Muscle layer of colon (tissue), 2 donors: ENCODE measurements at regions not wholly inside any gene's neighbourhood (a gene's known extent, or its start where the extent isn't known, plus 50 kb on each side); places are given as distances from the start of the nearest gene placed in this dataset.
"Not testable (repeated sequence)": the region's sequence is repeated elsewhere in the genome, so short reads cannot be mapped to it uniquely, and the experiment has no call there.

Experiments
- H3K27ac ChIP-seq: one replicate; pipeline ENCODE4 v1.7.0; 2013; ENCODE audit warnings: low read depth, mild to moderate bottlenecking, low read length, moderate library complexity
- H3K27me3 ChIP-seq, 2 donors: one replicate each; pipeline ENCODE4 v1.7.0; 2013; ENCODE audit warnings: low read length in 2 of 2, mild to moderate bottlenecking in 2 of 2; ENCODE audit not compliant: insufficient read depth in 2 of 2, control insufficient read depth in 1 of 2
- H3K36me3 ChIP-seq: one replicate; pipeline ENCODE4 v1.7.0; 2013; ENCODE audit warnings: mild to moderate bottlenecking, low read length; ENCODE audit not compliant: insufficient read depth
- H3K4me1 ChIP-seq: one replicate; pipeline ENCODE4 v1.7.0; 2013; ENCODE audit warnings: mild to moderate bottlenecking, low read length; ENCODE audit not compliant: insufficient read depth
- H3K4me3 ChIP-seq, 2 donors: one replicate each; pipeline ENCODE4 v1.7.0; 2013; ENCODE audit warnings: low read length in 2 of 2, low read depth in 1 of 2, mild to moderate bottlenecking in 1 of 2, moderate library complexity in 1 of 2
- H3K9ac ChIP-seq: one replicate; pipeline ENCODE4 v1.7.0; 2013; ENCODE audit warnings: low read length
- H3K9me3 ChIP-seq: one replicate; pipeline ENCODE4 v1.7.0; 2013; ENCODE audit warnings: mild to moderate bottlenecking, low read length
- donor health status: abdominal sarcoma.
- donor health status: Adenocarcinoma of cecum.

DNA sequence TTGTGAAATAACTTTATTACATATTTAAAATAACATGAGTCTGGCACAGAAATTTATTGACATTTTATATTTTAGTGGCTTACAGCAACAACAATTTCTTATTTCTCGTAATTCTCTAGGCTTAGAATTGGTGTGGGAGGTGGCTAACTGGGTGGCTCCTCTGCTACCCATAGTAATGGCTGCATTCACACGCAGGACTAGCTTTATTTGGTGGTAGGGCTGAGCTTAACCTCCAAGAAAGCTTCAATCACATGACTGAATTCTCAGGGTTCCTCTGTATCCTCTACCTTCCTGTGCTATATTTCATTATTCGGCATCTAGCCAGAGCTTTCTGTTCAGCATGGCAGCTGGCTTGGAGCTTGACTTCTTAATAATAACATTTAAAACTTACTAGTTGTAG, 138.8 kb downstream of the ZWINT start:
- H3K36me3 ChIP-seq, result no peaks in the 10 kb centered on the region
- H3K9ac ChIP-seq, result no peak overlapping the region
- no peaks in the 10 kb centered on the region for H3K4me1 ChIP-seq
- H3K27ac ChIP-seq, result no peak overlapping the region
- no peak overlapping the region for H3K4me3 ChIP-seq
- no peaks in the 10 kb centered on the region for H3K27me3 ChIP-seq
- H3K9me3 ChIP-seq, result no peaks in the 10 kb centered on the region

- H3K27ac ChIP-seq, result no peak overlapping the region
- no peak overlapping the region for H3K9ac ChIP-seq
These were observed 148.1 kb downstream of the ZWINT start for GRCh38 chr10:56212951-56213350.

DNA sequence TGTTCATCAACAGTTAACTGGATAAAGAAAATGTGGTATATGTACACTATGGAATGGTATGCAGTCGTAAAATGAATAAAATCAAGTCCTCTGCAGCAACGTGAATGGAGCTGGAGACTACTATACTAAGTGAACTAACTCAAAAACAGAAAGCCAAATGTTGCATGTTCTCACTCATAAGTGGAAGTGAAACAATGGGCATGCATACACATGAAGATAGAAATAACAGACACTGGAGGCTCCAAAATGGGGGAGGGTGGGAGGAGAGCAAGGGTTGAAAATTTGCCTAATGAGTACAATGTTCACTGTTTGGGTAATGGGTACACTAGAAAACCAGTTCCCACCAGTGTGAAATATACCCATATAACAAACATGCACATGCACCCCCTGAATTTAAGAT, 179.5 kb downstream of the ZWINT start:
- Histone ChIP-seq H3K36me3 (no peaks in the 10 kb centered on the region), H3K9ac (no peak overlapping the region), H3K27ac (no peak overlapping the region)

More at GRCh38 chr10:56212951-56213350, 148.1 kb downstream of the ZWINT start:
- Histone ChIP-seq H3K36me3 (no peaks in the 10 kb centered on the region), H3K27me3 (no peaks in the 10 kb centered on the region), H3K4me1 (no peaks in the 10 kb centered on the region), H3K9me3 (no peaks in the 10 kb centered on the region), H3K4me3 (no peak overlapping the region)

DNA sequence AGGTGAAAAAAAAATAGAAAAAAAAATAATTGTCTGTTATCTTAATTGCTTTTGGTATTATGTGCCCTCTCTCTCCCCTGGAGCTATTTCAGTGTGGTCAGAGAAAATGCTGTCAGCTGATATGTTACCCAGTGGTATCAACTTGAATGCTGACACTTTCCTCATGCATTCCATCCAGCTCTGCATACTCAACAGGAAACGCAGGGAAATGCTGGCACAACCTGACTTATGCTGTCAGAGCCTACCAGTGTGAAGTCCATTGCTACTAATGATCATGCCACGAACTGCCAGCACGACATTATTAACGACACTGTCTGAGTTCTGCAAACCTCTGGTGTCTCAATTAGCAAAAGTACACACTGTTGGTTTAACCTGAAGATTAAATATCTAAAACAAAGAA, 182.8 kb downstream of the ZWINT start:
- Histone ChIP-seq H3K36me3 (no peaks in the 10 kb centered on the region), H3K4me1 (no peaks in the 10 kb centered on the region), H3K9ac (no peak overlapping the region), H3K27me3 (no peaks in the 10 kb centered on the region), H3K4me3 (no peak overlapping the region), H3K27ac (no peak overlapping the region), H3K9me3 (no peaks in the 10 kb centered on the region)

More for the DNA sequence above, 179.5 kb downstream of the ZWINT start:
- Histone ChIP-seq H3K27me3 (no peaks in the 10 kb centered on the region), H3K4me3 (no peak overlapping the region), H3K4me1 (no peaks in the 10 kb centered on the region), H3K9me3 (no peaks in the 10 kb centered on the region)

- not testable (repeated sequence) for H3K9me3 ChIP-seq
These were observed 206.0 kb downstream of the ZWINT start for GRCh38 chr10:56155091-56155513.

GRCh38 chr10:56146806-56147205, 214.3 kb downstream of the ZWINT start:
- H3K27ac ChIP-seq, result no peak overlapping the region
- H3K9me3 ChIP-seq, result no peaks in the 10 kb centered on the region

More at GRCh38 chr10:56155091-56155513, 206.0 kb downstream of the ZWINT start:
- not testable (repeated sequence) for H3K4me3 ChIP-seq, H3K4me1 ChIP-seq, H3K36me3 ChIP-seq, H3K27ac ChIP-seq, H3K27me3 ChIP-seq, H3K9ac ChIP-seq

DNA sequence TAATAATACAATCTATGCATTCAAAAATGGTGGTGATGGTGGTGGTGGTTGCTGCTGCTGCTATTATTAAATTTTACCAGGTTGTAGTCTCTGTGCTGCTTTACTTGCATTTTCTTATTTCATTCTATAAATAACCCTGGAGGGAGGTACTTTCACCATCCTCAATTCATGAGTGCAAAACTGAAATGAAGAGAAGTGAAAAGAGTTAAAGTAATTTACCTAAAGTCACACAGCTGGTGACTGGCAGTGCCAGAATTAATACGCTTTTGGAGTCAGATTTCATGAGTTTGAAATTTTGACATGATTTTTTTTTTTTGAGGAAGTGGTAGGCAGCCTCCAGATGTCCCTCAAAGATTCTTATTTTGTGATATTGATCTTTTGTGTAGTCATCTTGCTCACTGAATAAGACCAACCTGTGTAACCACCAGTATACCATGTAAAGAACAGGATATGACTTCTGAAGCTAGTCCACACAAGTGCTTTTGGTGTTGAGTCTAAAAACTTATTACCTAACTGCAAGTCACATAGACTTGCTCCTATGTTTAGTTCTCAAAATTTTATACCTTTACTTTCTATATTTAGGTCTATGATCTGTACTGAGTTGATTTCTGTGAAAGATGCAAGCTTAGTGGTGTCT, 218.8 kb downstream of the ZWINT start:
- H3K27ac ChIP-seq, result no peak overlapping the region
- H3K27me3 ChIP-seq, result no peaks in the 10 kb centered on the region
- no peaks in the 10 kb centered on the region for H3K36me3 ChIP-seq
- no peak overlapping the region for H3K4me3 ChIP-seq
- H3K9me3 ChIP-seq, result no peaks in the 10 kb centered on the region
- H3K9ac ChIP-seq, result no peak overlapping the region
- H3K4me1 ChIP-seq, result no peaks in the 10 kb centered on the region

More at GRCh38 chr10:56146806-56147205, 214.3 kb downstream of the ZWINT start:
- Histone ChIP-seq H3K36me3 (no peaks in the 10 kb centered on the region), H3K4me3 (no peak overlapping the region), H3K9ac (no peak overlapping the region), H3K4me1 (no peaks in the 10 kb centered on the region), H3K27me3 (no peaks in the 10 kb centered on the region)

DNA sequence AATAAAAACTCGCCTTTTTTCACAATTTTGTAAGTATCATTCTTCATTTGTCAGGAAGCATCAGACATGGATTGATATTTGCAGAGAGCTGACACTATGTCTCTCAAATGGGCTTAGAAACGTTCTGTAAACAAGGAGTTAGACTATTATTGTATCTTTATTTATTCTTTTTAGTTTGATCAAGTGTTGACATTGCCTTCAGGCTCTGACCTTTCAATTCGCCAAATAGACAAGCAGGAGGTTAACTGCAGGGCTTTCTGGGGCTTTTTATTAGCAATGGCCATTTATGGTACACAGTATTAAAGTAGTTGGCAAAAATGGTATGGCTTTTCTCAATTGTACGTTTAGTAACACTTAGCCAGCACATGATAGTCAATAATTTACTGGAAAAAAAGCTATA, 221.7 kb downstream of the ZWINT start:
- Histone ChIP-seq H3K9me3 (no peaks in the 10 kb centered on the region), H3K9ac (no peak overlapping the region)

DNA sequence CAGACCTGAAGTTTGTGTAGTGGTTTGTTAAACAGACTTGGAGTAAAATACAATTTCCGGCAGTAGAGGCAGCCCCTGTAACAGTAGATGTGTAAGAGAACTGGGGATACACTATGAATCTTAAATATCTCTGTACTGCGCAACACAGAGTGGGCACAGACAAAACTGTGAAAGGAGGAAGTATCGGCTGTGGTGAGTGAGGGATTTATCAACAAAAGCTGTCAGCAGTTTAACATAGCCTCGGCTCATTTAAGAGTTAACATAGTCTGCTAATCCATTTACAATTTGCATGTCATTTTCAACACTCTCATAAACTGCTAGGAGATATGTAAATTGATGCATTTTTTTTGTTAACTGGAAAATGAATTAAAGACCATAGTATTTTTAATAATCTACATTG, 225.2 kb downstream of the ZWINT start:
- no peak overlapping the region for H3K4me3 ChIP-seq
- no peaks in the 10 kb centered on the region for H3K4me1 ChIP-seq
- H3K27me3 ChIP-seq, result no peaks in the 10 kb centered on the region
- no peak overlapping the region for H3K27ac ChIP-seq
- H3K36me3 ChIP-seq, result no peaks in the 10 kb centered on the region
- no peak overlapping the region for H3K9ac ChIP-seq
- H3K9me3 ChIP-seq, result no peaks in the 10 kb centered on the region

More for the DNA sequence above, 221.7 kb downstream of the ZWINT start:
- Histone ChIP-seq H3K4me1 (no peaks in the 10 kb centered on the region), H3K27ac (no peak overlapping the region), H3K27me3 (no peaks in the 10 kb centered on the region), H3K4me3 (no peak overlapping the region), H3K36me3 (no peaks in the 10 kb centered on the region)

GRCh38 chr10:56123247-56123646, 237.8 kb downstream of the ZWINT start:
- H3K27me3 ChIP-seq, result no peaks in the 10 kb centered on the region
- H3K9me3 ChIP-seq, result no peaks in the 10 kb centered on the region
- H3K9ac ChIP-seq, result no peak overlapping the region
- H3K36me3 ChIP-seq, result no peaks in the 10 kb centered on the region
- H3K27ac ChIP-seq, result no peak overlapping the region
- H3K4me1 ChIP-seq, result no peaks in the 10 kb centered on the region
- H3K4me3 ChIP-seq, result no peak overlapping the region

- Histone ChIP-seq H3K27ac (no peak overlapping the region), H3K9ac (no peak overlapping the region), H3K27me3 (no peaks in the 10 kb centered on the region), H3K4me1 (no peaks in the 10 kb centered on the region), H3K9me3 (no peaks in the 10 kb centered on the region), H3K4me3 (no peak overlapping the region), H3K36me3 (no peaks in the 10 kb centered on the region)
These were observed 244.4 kb downstream of the ZWINT start for GRCh38 chr10:56116684-56117083.

DNA sequence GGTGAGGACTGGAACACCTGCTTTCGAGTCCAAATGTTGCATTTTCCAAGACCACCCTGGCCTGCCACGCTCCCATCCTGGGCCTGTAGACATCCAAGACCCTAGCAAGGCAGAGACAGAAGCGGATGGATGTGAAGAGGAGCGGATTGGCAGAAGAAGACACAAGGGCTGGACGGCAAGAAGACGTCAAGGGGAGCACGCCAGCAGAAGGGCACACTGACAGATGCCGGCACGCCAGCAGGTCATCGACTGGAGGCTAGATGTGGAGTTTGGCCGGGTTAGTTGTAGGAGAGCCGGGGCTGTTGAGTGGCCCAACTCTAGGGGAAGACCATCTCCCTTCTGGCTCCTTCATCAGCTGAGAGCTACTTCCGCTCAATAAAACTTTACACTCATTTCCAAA, 251.6 kb downstream of the ZWINT start:
- H3K9ac ChIP-seq, result no peak overlapping the region
- no peaks in the 10 kb centered on the region for H3K4me1 ChIP-seq
- H3K4me3 ChIP-seq, result no peak overlapping the region
- H3K36me3 ChIP-seq, result no peaks in the 10 kb centered on the region
- H3K27ac ChIP-seq, result no peak overlapping the region
- no peaks in the 10 kb centered on the region for H3K27me3 ChIP-seq
- no peaks in the 10 kb centered on the region for H3K9me3 ChIP-seq
